NT2/D1 (cell line): ENCODE measurements at regions not wholly inside any gene's neighbourhood (a gene's known extent, or its start where the extent isn't known, plus 50 kb on each side); places are given as distances from the start of the nearest gene placed in this dataset.
"Not testable (repeated sequence)": the region's sequence is repeated elsewhere in the genome, so short reads cannot be mapped to it uniquely, and the experiment has no call there.

Experiments
- SUZ12 ChIP-seq: IDR thresholded peaks from 2 replicates; pipeline ENCODE4 v1.6.1; 2011; ENCODE audit not compliant: insufficient read length, insufficient read depth; ENCODE audit errors: extremely low read depth
- YY1 ChIP-seq: IDR thresholded peaks from 2 replicates; pipeline ENCODE4 v1.6.1; 2011; ENCODE audit not compliant: insufficient read length, insufficient read depth

DNA sequence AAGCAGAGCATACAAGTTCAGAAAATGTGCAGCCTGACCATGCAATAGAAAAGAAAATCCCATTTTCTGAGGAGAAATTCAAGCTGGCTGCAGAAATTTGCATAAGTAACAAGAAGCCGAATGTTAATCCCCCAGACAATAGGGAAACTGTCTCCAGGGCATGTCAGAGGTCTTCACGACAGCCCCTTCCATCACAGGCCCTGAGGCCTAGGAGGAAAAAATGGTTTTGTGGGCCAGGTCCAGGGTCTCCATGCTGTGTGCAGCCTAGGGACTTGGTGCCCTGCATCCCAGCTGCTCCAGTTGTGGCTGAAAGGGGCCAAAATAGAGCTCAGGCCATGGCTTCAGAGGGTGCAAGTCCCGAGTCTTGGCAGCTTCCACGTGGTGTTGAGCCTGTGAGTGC, 225.8 kb upstream of the MSX2 start:
- not testable (repeated sequence) for TF ChIP-seq SUZ12, YY1
